SK-N-SH (cell line): ENCODE measurements at regions not wholly inside any gene's neighbourhood (a gene's known extent, or its start where the extent isn't known, plus 50 kb on each side); places are given as distances from the start of the nearest gene placed in this dataset.

Experiments used
- CTCF ChIA-PET: fragments of 300-600, 350-600 bp; formaldehyde crosslinking; extraction: SDS; loops from one replicate; lab custom pipeline; 2021; lab: Yijun Ruan, JAX
- POLR2A ChIA-PET: fragments of 350-600 bp; sonication (Branson Sonifier 250); formaldehyde crosslinking; extraction: SDS; loops from one replicate; lab custom pipeline; 2020; ENCODE audit warnings: antibody characterized with exemption, inconsistent platforms; lab: Yijun Ruan, JAX
- DNase-seq: peaks from one replicate; pipeline ENCODE4 v3.0.0; 2012
- H2AFZ ChIP-seq: fragments of 200-600 bp; sonication (generic); 2 replicates; pipeline ENCODE4 v1.8.1; 2016; ENCODE audit warnings: antibody characterized with exemption, mild to moderate bottlenecking, low read depth
- H3F3A ChIP-seq: fragments of 200-600 bp; sonication (generic); replicated peaks from 2 replicates; pipeline ENCODE3; 2016; ENCODE audit warnings: antibody characterized with exemption, mild to moderate bottlenecking; ENCODE audit not compliant: insufficient read depth
- H3K27ac ChIP-seq, 2 experiments: fragments of 200-500 bp in 1 of 2; fragments of 200-600 bp in 1 of 2; sonication (Bioruptor generic) in 1 of 2; sonication (generic), shearing (Covaris generic) in 1 of 2; 2 replicates each; pipeline versions ENCODE4 v1.5.1 to v1.6.1; 2014 to 2016; ENCODE audit warnings: low read depth in 2 of 2, inconsistent platforms in 1 of 2, low read length in 1 of 2, mild to moderate bottlenecking in 1 of 2, mixed read lengths in 1 of 2
- H3K27me3 ChIP-seq: fragments of 200-600 bp; sonication (generic), shearing (Covaris generic); 2 replicates; pipeline ENCODE4 v1.6.1; 2016; ENCODE audit warnings: mixed run types; ENCODE audit not compliant: insufficient read depth
- H3K36me3 ChIP-seq, 2 experiments: fragments of 200-500 bp in 1 of 2; fragments of 200-600 bp in 1 of 2; sonication (Bioruptor generic) in 1 of 2; sonication (generic) in 1 of 2; replicated peaks in 1 of 2; 2 replicates each; pipeline versions ENCODE3 to v1.5.1; 2014 to 2016; ENCODE audit warnings: low read length in 1 of 2, mild to moderate bottlenecking in 1 of 2; ENCODE audit not compliant: insufficient read depth in 2 of 2, control insufficient read depth in 1 of 2
- H3K4me1 ChIP-seq, 2 experiments: fragments of 200-500 bp in 1 of 2; fragments of 200-600 bp in 1 of 2; sonication (Bioruptor generic) in 1 of 2; sonication (generic), shearing (Covaris generic) in 1 of 2; 2 replicates each; pipeline versions ENCODE4 v1.5.1 to v1.6.1; 2014 to 2016; ENCODE audit warnings: low read depth in 1 of 2, low read length in 1 of 2, mixed run types in 1 of 2; ENCODE audit not compliant: insufficient read depth in 2 of 2, control insufficient read depth in 1 of 2
- H3K4me2 ChIP-seq: fragments of 200-600 bp; sonication (generic), shearing (Covaris generic); 2 replicates; pipeline ENCODE4 v1.6.1; 2017; ENCODE audit warnings: mixed run types
- H3K4me3 ChIP-seq, 2 experiments: fragments of 200-500 bp in 1 of 2; fragments of 200-600 bp in 1 of 2; sonication (Bioruptor generic) in 1 of 2; sonication (generic), shearing (Covaris generic) in 1 of 2; 2 replicates each; pipeline versions ENCODE4 v1.5.1 to v1.8.1; 2014 to 2016; ENCODE audit warnings: low read depth in 2 of 2, inconsistent platforms in 1 of 2, low read length in 1 of 2, mild to moderate bottlenecking in 1 of 2, mixed read lengths in 1 of 2, moderate library complexity in 1 of 2
- H3K79me2 ChIP-seq: fragments of 200-600 bp; sonication (generic); 2 replicates; pipeline ENCODE4 v1.8.1; 2017; ENCODE audit warnings: mild to moderate bottlenecking; ENCODE audit not compliant: insufficient read depth
- H3K9ac ChIP-seq: fragments of 200-600 bp; sonication (generic); 2 replicates; pipeline ENCODE4 v1.6.1; 2017; ENCODE audit warnings: mixed run types
- H3K9me2 ChIP-seq: fragments of 200-600 bp; sonication (generic); 2 replicates; pipeline ENCODE4 v1.6.1; 2017; ENCODE audit warnings: mixed run types
- H3K9me3 ChIP-seq: fragments of 200-600 bp; sonication (generic); 2 replicates; pipeline ENCODE4 v1.6.1; 2017; ENCODE audit warnings: mixed run types, mild to moderate bottlenecking, moderate library complexity
- H4K20me1 ChIP-seq: fragments of 200-600 bp; sonication (generic); 2 replicates; pipeline ENCODE4 v1.6.1; 2017; ENCODE audit warnings: mild to moderate bottlenecking, mixed run types; ENCODE audit not compliant: insufficient read depth
- ELF1 ChIP-seq: IDR thresholded peaks from 2 replicates; pipeline ENCODE4 v1.4.0; 2012
- EP300 ChIP-seq, 2 experiments: IDR thresholded peaks; 2 replicates each; pipeline versions ENCODE4 v1.4.0 to v1.6.1; 2012; ENCODE audit warnings: borderline replicate concordance in 1 of 2, low read depth in 1 of 2, low read length in 1 of 2
- FOXJ3 ChIP-seq: sonication (generic); formaldehyde crosslinking; IDR thresholded peaks from 2 replicates; pipeline ENCODE4 v1.5.1; 2020; ENCODE audit warnings: mild to moderate bottlenecking, missing genetic modification reagents
- FOXM1 ChIP-seq: IDR thresholded peaks from 2 replicates; pipeline ENCODE4 v1.4.0; 2012; ENCODE audit warnings: low read depth, mild to moderate bottlenecking
- MAX ChIP-seq: IDR thresholded peaks from 2 replicates; pipeline ENCODE4 v1.4.0; 2012; ENCODE audit warnings: low read depth
- MEF2A ChIP-seq: IDR thresholded peaks from 2 replicates; pipeline ENCODE4 v1.4.0; 2012; ENCODE audit warnings: low read depth, borderline replicate concordance
- PBX3 ChIP-seq: IDR thresholded peaks from 2 replicates; pipeline ENCODE4; 2012
- RCOR1 ChIP-seq: fragments of 150-350 bp; IDR thresholded peaks from 2 replicates; pipeline ENCODE4 v1.6.1; 2017; ENCODE audit warnings: antibody characterized with exemption, low read length
- SIN3A ChIP-seq: IDR thresholded peaks from 2 replicates; pipeline ENCODE4 v1.6.1; 2012; ENCODE audit warnings: low read depth, mild to moderate bottlenecking, low read length, moderate library complexity, borderline replicate concordance
- USF1 ChIP-seq: IDR thresholded peaks from 2 replicates; pipeline ENCODE4 v1.4.0; 2012; ENCODE audit warnings: low read depth, borderline replicate concordance
- ZBTB33 ChIP-seq: IDR thresholded peaks from 2 replicates; pipeline ENCODE4 v1.4.0; 2012; ENCODE audit warnings: low read depth, borderline replicate concordance
- WGBS: methylation state at CpG from one replicate; pipeline ENCODE4 v1.1.6; 2017; ENCODE audit warnings: low lambda C conversion rate; 5-methylcytosine and 5-hydroxymethylcytosine counted together
- TF ChIP-seq, protein P1 (sequence below): IDR thresholded peaks from 2 replicates; pipeline ENCODE4 v1.6.1; 2012; ENCODE audit warnings: mild to moderate bottlenecking, low read depth, low read length, moderate library complexity
- TF ChIP-seq, protein P2 (sequence below): fragments of 200-600 bp; sonication (generic); IDR thresholded peaks from 2 replicates; pipeline ENCODE4 v1.6.1; 2017; ENCODE audit warnings: antibody characterized with exemption, mild to moderate bottlenecking, moderate library complexity

DNA sequence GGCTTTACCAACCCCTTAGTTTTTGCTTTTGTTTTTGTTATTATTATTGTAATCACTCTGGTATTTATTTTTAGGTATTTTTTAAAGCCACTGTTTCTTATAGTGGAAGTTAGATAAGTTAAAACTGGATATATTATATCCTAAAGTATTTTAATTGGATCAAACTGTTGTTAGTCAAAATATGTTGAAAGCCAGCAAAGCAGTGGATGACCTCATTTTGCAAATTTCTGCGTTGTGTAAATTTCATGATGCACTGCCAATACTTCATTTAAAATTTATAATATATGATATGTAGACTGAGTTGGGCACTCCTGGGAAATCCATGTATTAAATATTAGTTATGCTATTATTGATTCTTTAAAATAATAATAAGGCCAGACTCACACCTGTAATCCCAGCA is 661.7 kb upstream of the NRXN1 start:
- Histone ChIP-seq H3K9me3 (no peaks in the 10 kb centered on the region), H2AFZ (no peak overlapping the region), H3K27me3 (no peaks in the 10 kb centered on the region), H3K9me2 (0 out of 2 replicates have a peak, but pooled peaks cover 3% of the 10 kb centered on the region), H4K20me1 (no peaks in the 10 kb centered on the region), H3K79me2 (no peaks in the 10 kb centered on the region), H3K27ac (no peak overlapping the region), H3K4me1 (peaks cover 0 to 6% of the 10 kb centered on the region in 2 experiments; a peak in 1 of 4 replicates), H3K9ac (no peak overlapping the region), H3K36me3 (no peaks in the 10 kb centered on the region), H3K4me2 (no peak overlapping the region), H3F3A (peaks cover 3% of the 10 kb centered on the region), H3K4me3 (no peak overlapping the region)
- whole genome bisulfite sequencing, result 69% methylated on average over 1 of the region's 1 CpG
- CTCF ChIA-PET, result interaction anchor here (1.0 kb wide), 1 partner anchor 9 kb away, joined by 3 read pairs; no protein-coding TSS in a partner anchor
- no peak for TF ChIP-seq FOXM1
- no peak for TF ChIP-seq MAX
- TF ChIP-seq MEF2A, result no peak
- TF ChIP-seq, protein P1, sequence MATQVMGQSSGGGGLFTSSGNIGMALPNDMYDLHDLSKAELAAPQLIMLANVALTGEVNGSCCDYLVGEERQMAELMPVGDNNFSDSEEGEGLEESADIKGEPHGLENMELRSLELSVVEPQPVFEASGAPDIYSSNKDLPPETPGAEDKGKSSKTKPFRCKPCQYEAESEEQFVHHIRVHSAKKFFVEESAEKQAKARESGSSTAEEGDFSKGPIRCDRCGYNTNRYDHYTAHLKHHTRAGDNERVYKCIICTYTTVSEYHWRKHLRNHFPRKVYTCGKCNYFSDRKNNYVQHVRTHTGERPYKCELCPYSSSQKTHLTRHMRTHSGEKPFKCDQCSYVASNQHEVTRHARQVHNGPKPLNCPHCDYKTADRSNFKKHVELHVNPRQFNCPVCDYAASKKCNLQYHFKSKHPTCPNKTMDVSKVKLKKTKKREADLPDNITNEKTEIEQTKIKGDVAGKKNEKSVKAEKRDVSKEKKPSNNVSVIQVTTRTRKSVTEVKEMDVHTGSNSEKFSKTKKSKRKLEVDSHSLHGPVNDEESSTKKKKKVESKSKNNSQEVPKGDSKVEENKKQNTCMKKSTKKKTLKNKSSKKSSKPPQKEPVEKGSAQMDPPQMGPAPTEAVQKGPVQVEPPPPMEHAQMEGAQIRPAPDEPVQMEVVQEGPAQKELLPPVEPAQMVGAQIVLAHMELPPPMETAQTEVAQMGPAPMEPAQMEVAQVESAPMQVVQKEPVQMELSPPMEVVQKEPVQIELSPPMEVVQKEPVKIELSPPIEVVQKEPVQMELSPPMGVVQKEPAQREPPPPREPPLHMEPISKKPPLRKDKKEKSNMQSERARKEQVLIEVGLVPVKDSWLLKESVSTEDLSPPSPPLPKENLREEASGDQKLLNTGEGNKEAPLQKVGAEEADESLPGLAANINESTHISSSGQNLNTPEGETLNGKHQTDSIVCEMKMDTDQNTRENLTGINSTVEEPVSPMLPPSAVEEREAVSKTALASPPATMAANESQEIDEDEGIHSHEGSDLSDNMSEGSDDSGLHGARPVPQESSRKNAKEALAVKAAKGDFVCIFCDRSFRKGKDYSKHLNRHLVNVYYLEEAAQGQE, result no peak
- TF ChIP-seq RCOR1, result no peak
- TF ChIP-seq ELF1, result no peak
- no peak for TF ChIP-seq EP300 (IDR thresholded peaks at IDR 0.05; ENCODE audit: borderline replicate concordance in 1 of 2, low read depth in 1 of 2, low read length in 1 of 2)
- TF ChIP-seq FOXJ3 (CRISPR knock-in tag), result no peak
- TF ChIP-seq, protein P2, sequence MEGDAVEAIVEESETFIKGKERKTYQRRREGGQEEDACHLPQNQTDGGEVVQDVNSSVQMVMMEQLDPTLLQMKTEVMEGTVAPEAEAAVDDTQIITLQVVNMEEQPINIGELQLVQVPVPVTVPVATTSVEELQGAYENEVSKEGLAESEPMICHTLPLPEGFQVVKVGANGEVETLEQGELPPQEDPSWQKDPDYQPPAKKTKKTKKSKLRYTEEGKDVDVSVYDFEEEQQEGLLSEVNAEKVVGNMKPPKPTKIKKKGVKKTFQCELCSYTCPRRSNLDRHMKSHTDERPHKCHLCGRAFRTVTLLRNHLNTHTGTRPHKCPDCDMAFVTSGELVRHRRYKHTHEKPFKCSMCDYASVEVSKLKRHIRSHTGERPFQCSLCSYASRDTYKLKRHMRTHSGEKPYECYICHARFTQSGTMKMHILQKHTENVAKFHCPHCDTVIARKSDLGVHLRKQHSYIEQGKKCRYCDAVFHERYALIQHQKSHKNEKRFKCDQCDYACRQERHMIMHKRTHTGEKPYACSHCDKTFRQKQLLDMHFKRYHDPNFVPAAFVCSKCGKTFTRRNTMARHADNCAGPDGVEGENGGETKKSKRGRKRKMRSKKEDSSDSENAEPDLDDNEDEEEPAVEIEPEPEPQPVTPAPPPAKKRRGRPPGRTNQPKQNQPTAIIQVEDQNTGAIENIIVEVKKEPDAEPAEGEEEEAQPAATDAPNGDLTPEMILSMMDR, result no peak
- TF ChIP-seq PBX3, result no peak
- POLR2A ChIA-PET, result no interaction called here
- no peak for DNase-seq

GRCh38 chr2:51681854-51682253 is 649.9 kb upstream of the NRXN1 start:
- POLR2A ChIA-PET, result no interaction called here
- H2AFZ ChIP-seq, result no peak overlapping the region
- TF ChIP-seq SIN3A, result no peak
- TF ChIP-seq ZBTB33, result no peak
- TF ChIP-seq USF1, result no peak
- WGBS, result 45% methylated on average over 2 of the region's 2 CpGs
- H3K9me3 ChIP-seq, result peaks cover 9% of the 10 kb centered on the region
- H3K4me3 ChIP-seq, result no peak overlapping the region
- H3K36me3 ChIP-seq, result no peaks in the 10 kb centered on the region
- H3K9ac ChIP-seq, result no peak overlapping the region
- H3F3A ChIP-seq, result no peaks in the 10 kb centered on the region
- H3K4me1 ChIP-seq, result no peaks in the 10 kb centered on the region
- CTCF ChIA-PET, result no interaction called here
- no peak for DNase-seq
- no peak overlapping the region for H3K27ac ChIP-seq
- no peak overlapping the region for H3K4me2 ChIP-seq
- H3K9me2 ChIP-seq, result no peaks in the 10 kb centered on the region
- H3K27me3 ChIP-seq, result no peaks in the 10 kb centered on the region
- H4K20me1 ChIP-seq, result no peaks in the 10 kb centered on the region
- no peaks in the 10 kb centered on the region for H3K79me2 ChIP-seq
